ENCODE measurements at regions not wholly inside any gene's neighbourhood (a gene's known extent, or its start where the extent isn't known, plus 50 kb on each side); places are given as distances from the start of the nearest gene placed in this dataset.

DNA sequence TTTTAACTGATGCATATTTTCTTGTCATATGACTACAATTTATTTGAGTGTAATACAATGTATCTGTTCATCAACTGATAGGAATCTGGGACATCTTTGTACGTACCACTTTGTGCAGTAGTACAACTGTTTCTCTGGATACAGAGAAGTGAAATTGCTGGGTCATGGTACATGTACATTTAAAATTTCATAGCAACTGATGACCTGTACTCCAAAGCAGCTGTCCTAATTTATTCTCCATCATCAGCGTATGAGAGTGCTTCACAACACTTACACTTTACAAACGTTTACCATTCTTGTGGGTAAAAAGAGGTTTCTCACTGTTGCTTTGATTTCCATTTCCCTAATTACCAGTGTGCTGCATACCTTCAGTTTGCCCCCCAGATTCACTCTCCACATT lies 552.8 kb upstream of the CADM1 start:
- TF ChIP-seq, protein P1, sequence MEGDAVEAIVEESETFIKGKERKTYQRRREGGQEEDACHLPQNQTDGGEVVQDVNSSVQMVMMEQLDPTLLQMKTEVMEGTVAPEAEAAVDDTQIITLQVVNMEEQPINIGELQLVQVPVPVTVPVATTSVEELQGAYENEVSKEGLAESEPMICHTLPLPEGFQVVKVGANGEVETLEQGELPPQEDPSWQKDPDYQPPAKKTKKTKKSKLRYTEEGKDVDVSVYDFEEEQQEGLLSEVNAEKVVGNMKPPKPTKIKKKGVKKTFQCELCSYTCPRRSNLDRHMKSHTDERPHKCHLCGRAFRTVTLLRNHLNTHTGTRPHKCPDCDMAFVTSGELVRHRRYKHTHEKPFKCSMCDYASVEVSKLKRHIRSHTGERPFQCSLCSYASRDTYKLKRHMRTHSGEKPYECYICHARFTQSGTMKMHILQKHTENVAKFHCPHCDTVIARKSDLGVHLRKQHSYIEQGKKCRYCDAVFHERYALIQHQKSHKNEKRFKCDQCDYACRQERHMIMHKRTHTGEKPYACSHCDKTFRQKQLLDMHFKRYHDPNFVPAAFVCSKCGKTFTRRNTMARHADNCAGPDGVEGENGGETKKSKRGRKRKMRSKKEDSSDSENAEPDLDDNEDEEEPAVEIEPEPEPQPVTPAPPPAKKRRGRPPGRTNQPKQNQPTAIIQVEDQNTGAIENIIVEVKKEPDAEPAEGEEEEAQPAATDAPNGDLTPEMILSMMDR (IDR thresholded peaks at IDR 0.05) = no peak
- no peak for TF ChIP-seq POLR2A (IDR thresholded peaks at IDR 0.05)

Data from esophagus squamous epithelium (tissue), 4 donors.